Spleen (tissue), 7 donors: ENCODE measurements at regions not wholly inside any gene's neighbourhood (a gene's known extent, or its start where the extent isn't known, plus 50 kb on each side); places are given as distances from the start of the nearest gene placed in this dataset.

Experiments used
- CTCF ChIP-seq, 11 experiments: fragments of 200-600 bp in 7 of 11; fragments of 450-650 bp in 4 of 11; sonication (generic) in 4 of 11; IDR thresholded peaks in 8 of 11; conservative IDR thresholded peaks in 3 of 11; 1 replicate in 7 of 11; 2 replicates in 4 of 11; pipeline versions ENCODE4 v1.4.0 to v1.8.0; 2016 to 2021; ENCODE audit warnings: antibody characterized with exemption in 11 of 11, inconsistent platforms in 4 of 11, mild to moderate bottlenecking in 1 of 11
- POLR2A ChIP-seq, 3 donors: fragments of 450-650 bp; IDR thresholded peaks; one replicate each; pipeline ENCODE4 v1.5.1; 2017; ENCODE audit warnings: antibody characterized with exemption in 3 of 3, mild to moderate bottlenecking in 1 of 3
- donor health status: DM: no; HTN: no; CAD: no; lungs with moderate emphysema.
- donor health status: DM: no; HTN: no; CAD: no.
- donor health status: DM: no; HTN: no; CAD: no.

GRCh38 chr6:19309661-19310060 lies 527.5 kb upstream of the ID4 start:
- TF ChIP-seq CTCF (IDR thresholded peaks at IDR 0.05 in 8 of 11, conservative IDR thresholded peaks at IDR 0.05 in 3 of 11) (no peak), POLR2A (IDR thresholded peaks at IDR 0.05) (no peak)
